Hypothalamus (tissue), 51 donors: ENCODE measurements at regions not wholly inside any gene's neighbourhood (a gene's known extent, or its start where the extent isn't known, plus 50 kb on each side); places are given as distances from the start of the nearest gene placed in this dataset.
"Not testable (repeated sequence)": the region's sequence is repeated elsewhere in the genome, so short reads cannot be mapped to it uniquely, and the experiment has no call there.

Experiments
- DNase-seq, 51 donors: peaks; one replicate each; lab custom pipeline; 2025; lab: John Stamatoyannopoulos, UW

- no peak for DNase-seq
Observed at GRCh38 chr1:240722788-240723187, 110.8 kb upstream of the GREM2 start.

GRCh38 chr1:240720976-240721375, 109.0 kb upstream of the GREM2 start:
- no peak for DNase-seq

- DNase-seq: no peak
Observed at GRCh38 chr1:240719953-240720700, 108.2 kb upstream of the GREM2 start.

- DNase-seq: not testable (repeated sequence)
Observed at GRCh38 chr1:240716538-240716937, 104.6 kb upstream of the GREM2 start.

- DNase-seq: no peak
Observed at GRCh38 chr1:240714568-240715292, 102.8 kb upstream of the GREM2 start.

- no peak for DNase-seq
Observed at GRCh38 chr1:240712014-240712731, 100.2 kb upstream of the GREM2 start.

- DNase-seq: no peak
Observed at GRCh38 chr1:240711020-240711419, 99.1 kb upstream of the GREM2 start.

GRCh38 chr1:240709676-240710075, 97.7 kb upstream of the GREM2 start:
- no peak for DNase-seq

GRCh38 chr1:240706150-240706935, 94.4 kb upstream of the GREM2 start:
- DNase-seq: no peak

GRCh38 chr1:240705579-240705978, 93.6 kb upstream of the GREM2 start:
- no peak for DNase-seq

- DNase-seq: no peak
Observed at GRCh38 chr1:240701412-240701811, 89.5 kb upstream of the GREM2 start.

GRCh38 chr1:240695416-240695815, 83.5 kb upstream of the GREM2 start:
- DNase-seq: no peak

- DNase-seq: no peak
Observed at GRCh38 chr1:240693844-240694243, 81.9 kb upstream of the GREM2 start.

GRCh38 chr1:240693036-240693435, 81.1 kb upstream of the GREM2 start:
- DNase-seq: no peak

- DNase-seq: peak in 26 of 51 donors; percentile 1 to 39 (median 12)
Observed at GRCh38 chr1:240691909-240692705, 80.2 kb upstream of the GREM2 start.

GRCh38 chr1:240691501-240691900, 79.5 kb upstream of the GREM2 start:
- no peak for DNase-seq

- DNase-seq: no peak
Observed at GRCh38 chr1:240687820-240688219, 75.9 kb upstream of the GREM2 start.

- no peak for DNase-seq
Observed at GRCh38 chr1:240683576-240683975, 71.6 kb upstream of the GREM2 start.

- DNase-seq: no peak
Observed at GRCh38 chr1:240682859-240683242, 70.9 kb upstream of the GREM2 start.
